AG09309 (cell line): ENCODE measurements at regions not wholly inside any gene's neighbourhood (a gene's known extent, or its start where the extent isn't known, plus 50 kb on each side); places are given as distances from the start of the nearest gene placed in this dataset.

Source experiments
- DNase-seq: peaks from one replicate; pipeline ENCODE4 v3.0.0-alpha.2; 2010; ENCODE audit warnings: low read depth
- H3K4me3 ChIP-seq: 2 replicates; pipeline ENCODE4 v1.5.1; 2011; ENCODE audit warnings: mild to moderate bottlenecking, low read depth, low read length, moderate library complexity; ENCODE audit not compliant: control insufficient read depth
- CTCF ChIP-seq: IDR thresholded peaks from 2 replicates; pipeline ENCODE4 v1.5.1; 2011; ENCODE audit warnings: mild to moderate bottlenecking, low read depth, low read length, inconsistent platforms; ENCODE audit not compliant: insufficient read depth, control insufficient read depth; ENCODE audit errors: missing control alignments

- TF ChIP-seq CTCF, result no peak
- H3K4me3 ChIP-seq, result no peak overlapping the region
- no peak for DNase-seq
Measured at GRCh38 chr5:2663489-2663888, 88.0 kb downstream of the IRX2 start.

- H3K4me3 ChIP-seq, result no peak overlapping the region
- no peak for DNase-seq
- TF ChIP-seq CTCF, result no peak
Measured at GRCh38 chr5:2660315-2660714, 91.2 kb downstream of the IRX2 start.

GRCh38 chr5:2658881-2659470 is 92.5 kb downstream of the IRX2 start:
- H3K4me3 ChIP-seq, result no peak overlapping the region
- DNase-seq, result no peak
- no peak for TF ChIP-seq CTCF

- no peak for DNase-seq
Measured at GRCh38 chr5:2658447-2658846, 93.0 kb downstream of the IRX2 start.

GRCh38 chr5:2657151-2657550 is 94.3 kb downstream of the IRX2 start:
- no peak overlapping the region for H3K4me3 ChIP-seq
- no peak for TF ChIP-seq CTCF
- no peak for DNase-seq

More at GRCh38 chr5:2658447-2658846, 93.0 kb downstream of the IRX2 start:
- TF ChIP-seq CTCF, result no peak
- no peak overlapping the region for H3K4me3 ChIP-seq

GRCh38 chr5:2656206-2656605 is 95.3 kb downstream of the IRX2 start:
- TF ChIP-seq CTCF, result no peak
- DNase-seq, result no peak

GRCh38 chr5:2653991-2654390 is 97.5 kb downstream of the IRX2 start:
- no peak for DNase-seq
- no peak for TF ChIP-seq CTCF
- H3K4me3 ChIP-seq, result no peak overlapping the region

More at GRCh38 chr5:2656206-2656605, 95.3 kb downstream of the IRX2 start:
- H3K4me3 ChIP-seq, result no peak overlapping the region
